Fibroblast of the conjunctiva (primary cell): ENCODE measurements at regions not wholly inside any gene's neighbourhood (a gene's known extent, or its start where the extent isn't known, plus 50 kb on each side); places are given as distances from the start of the nearest gene placed in this dataset.
"Not testable (repeated sequence)": the region's sequence is repeated elsewhere in the genome, so short reads cannot be mapped to it uniquely, and the experiment has no call there.

Source experiments
- DNase-seq: peaks from one replicate; pipeline ENCODE4 v3.0.0-alpha.2; 2010; ENCODE audit warnings: low read depth

GRCh38 chr15:55126111-55126510, 70.6 kb downstream of the RSL24D1 start:
- DNase-seq, result no peak

DNA sequence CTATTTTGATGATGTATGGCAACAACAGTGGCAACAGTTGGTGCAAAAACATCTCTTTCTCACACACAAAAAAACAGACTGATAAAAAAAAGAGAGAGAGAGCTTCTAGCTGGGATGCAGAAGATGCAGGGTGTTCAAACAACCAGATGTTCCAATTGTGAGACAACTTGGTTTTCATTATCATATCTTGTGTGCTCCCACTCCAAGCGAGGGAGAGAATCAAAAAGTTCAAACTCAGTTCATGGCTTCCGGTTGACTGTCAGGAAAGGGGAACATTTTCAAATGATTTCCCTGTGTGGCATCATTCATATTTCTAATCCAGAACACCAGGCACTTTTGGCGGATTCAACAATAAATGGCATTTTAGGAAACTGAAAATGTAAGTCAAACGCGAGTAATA, 72.1 kb downstream of the RSL24D1 start:
- no peak for DNase-seq

DNA sequence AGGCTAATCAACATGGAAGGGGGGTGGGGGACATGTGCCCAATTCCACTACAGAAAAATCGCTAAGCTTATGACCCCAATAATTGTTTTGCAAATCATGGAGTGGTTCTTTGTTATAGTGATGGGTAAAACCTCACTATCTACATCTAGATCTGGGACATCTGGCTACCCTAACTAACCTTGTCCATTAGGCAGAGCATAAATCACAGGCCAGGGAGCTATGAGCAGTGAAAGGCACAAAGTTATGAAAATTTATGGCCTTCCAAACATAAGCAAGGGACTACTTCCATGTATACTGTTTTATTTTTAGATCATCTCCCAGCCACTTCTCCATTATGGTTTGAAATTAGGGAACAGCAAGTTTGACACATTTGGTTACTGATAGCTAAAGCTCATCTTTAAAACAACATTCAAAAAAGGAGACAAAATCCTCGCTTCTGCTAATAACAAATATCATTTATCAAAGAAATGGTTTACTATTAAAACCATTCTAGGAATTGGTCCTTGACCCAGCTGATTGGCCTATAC, 78.3 kb downstream of the RSL24D1 start:
- DNase-seq, result no peak

DNA sequence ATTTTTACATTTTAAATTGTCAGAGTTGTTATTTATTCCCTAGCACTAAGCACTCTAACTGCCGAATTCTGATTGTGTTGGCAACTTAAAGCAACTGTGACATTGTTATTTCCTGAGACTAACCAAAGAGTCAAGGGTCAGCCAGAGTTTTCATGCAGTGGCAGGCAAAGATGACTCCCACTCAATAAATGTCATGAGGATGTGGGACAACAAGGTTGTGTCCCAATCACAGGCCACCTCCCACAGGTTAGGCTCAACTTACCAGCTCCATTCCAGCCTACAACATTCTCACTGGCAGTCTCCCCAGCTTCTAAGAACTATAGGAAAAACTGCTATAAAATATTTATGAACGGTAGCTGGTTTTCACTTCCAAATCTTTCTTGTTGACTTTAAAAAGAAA, 80.1 kb downstream of the RSL24D1 start:
- no peak for DNase-seq

DNA sequence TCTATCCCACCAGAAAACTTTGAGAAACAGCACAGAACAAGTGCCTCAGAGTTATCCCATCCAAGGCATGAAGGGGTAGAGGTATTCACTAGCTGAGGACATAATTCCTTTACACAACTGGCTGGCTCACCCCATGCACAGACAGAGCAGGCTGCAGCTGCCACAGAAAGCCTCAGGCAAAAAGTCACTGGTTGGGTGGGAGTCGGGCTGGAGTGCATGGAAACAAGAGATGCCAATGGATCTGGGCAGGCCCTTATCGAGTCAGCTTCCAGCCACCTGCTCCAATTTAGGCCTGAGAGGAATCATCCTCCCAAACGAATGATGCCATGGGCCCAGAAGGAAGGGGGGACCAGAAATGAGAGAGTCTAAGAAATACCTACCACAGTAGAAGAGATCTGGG, 83.0 kb downstream of the RSL24D1 start:
- no peak for DNase-seq

- no peak for DNase-seq
These were observed 84.0 kb downstream of the RSL24D1 start for GRCh38 chr15:55112706-55113105.

DNA sequence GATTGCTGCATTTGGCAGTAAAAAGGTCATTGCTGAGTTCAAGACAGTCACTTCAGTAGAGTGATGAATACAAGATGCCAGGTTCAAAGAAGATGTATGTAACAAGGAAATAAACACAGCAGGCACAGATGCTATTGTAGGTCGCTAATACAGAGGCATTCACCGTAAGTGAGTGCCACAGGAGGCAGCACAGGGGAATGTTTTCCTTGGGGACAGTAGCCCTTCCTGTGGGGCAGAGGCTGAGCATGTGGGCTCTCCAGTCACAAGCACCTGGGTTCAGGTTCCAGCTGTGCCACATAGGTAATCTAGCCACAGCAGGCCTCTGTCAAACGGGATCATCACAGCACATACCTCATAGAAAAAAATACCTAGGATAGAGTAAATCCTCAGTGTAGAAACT, 86.3 kb downstream of the RSL24D1 start:
- no peak for DNase-seq

- peak; percentile 18 for DNase-seq
These were observed 87.8 kb downstream of the RSL24D1 start for GRCh38 chr15:55108858-55109518.

DNA sequence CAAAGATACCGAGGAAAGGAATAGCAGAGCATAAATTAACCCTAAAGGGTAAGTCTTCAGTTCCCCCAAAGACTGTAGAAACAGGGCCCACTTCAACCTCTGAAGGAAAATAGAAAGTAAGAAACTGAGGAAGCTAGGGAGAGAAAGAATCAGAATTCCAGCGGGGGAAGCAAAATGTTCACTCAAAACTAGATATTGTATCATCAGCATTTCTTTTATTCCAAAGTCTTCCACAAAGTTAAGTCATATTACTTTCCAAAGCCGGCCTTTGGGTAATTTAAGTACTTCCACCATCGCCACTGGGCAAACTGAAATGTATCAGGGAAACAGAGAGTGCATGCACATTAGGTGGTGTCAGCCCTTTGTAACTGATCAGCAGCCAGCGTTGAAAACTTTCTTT, 88.3 kb downstream of the RSL24D1 start:
- DNase-seq, result no peak

DNA sequence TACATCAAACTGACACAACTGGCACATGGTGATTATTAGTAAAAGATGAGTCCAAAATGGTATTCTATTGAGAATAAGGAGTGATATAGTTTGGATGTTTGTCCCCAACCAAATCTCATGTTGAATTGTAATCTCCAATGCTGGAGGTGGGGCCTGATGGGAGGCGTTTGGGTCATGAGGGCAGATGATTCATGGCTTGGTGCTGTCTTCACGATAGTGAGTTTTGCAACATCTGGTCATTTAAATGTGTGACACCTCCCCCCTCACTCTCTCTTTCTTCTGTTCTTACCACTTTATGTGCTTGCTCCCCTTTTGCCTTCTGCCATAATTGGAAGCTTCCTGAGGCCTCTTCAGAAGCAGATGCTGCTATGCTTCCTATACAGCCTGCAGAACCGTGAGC, 90.6 kb downstream of the RSL24D1 start:
- DNase-seq, result no peak

- DNase-seq, result no peak
These were observed 102.6 kb downstream of the RSL24D1 start for GRCh38 chr15:55094136-55094535.

DNA sequence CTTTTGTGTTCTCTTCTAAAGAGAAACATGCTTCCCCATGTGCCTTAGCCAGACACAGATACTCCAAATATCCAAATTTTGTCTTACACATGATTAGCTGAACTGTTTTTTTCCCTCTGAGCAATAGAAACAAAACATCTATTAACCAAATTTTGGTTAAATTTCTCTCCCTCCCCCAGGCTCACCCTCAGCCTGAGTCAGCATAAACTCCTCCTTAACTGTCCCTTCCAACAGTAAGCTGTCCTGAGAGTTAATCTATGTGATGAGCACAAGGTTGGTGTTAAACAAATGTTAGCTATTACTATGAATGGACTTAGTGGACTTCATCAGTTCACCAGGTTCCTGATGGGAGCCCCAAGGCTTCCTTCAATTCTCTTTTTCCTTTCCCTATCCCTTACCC, 108.5 kb downstream of the RSL24D1 start:
- no peak for DNase-seq

- DNase-seq, result no peak
These were observed 112.1 kb downstream of the RSL24D1 start for GRCh38 chr15:55084673-55085072.

GRCh38 chr15:55084216-55084615, 112.5 kb downstream of the RSL24D1 start:
- DNase-seq, result no peak

- DNase-seq, result not testable (repeated sequence)
These were observed 119.7 kb downstream of the RSL24D1 start for GRCh38 chr15:55077052-55077451.

DNA sequence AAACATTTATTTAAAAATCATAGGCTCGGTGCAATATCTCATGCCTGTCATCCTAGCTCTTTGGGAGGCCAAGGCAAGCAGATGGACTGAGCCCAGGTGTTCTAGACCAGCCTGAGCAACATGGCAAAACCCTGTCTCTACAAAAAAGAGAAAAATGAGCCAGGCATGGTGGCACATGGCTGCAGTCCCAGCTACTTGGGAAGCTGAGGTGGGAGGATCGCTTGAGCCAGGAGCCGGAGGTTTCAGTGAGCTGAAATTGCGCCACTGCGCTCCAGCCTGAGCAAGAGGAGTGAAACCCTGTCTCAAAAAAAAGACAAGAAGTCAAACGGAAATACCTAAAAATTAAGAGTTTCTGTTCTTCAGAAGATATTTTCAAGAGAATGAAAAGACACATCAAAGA, 122.3 kb downstream of the RSL24D1 start:
- DNase-seq, result no peak

DNA sequence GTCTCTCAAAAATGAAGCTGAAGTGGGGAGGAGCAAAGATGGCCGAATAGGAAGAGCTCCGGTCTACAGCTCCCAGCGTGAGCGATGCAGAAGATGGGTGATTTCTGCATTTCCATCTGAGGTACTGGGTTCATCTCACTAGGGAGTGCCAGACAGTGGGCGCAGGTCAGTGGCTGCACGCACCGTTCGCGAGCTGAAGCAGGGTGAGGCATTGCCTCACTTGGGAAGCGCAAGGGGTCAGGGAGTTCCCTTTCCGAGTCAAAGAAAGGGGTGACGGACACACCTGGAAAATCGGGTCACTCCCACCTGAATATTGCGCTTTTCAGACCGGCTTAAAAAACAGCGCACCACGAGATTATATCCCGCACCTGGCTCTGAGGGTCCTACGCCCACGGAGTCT, 132.8 kb downstream of the RSL24D1 start:
- DNase-seq, result not testable (repeated sequence)

- no peak for DNase-seq
These were observed 135.9 kb downstream of the RSL24D1 start for GRCh38 chr15:55060836-55061235.

GRCh38 chr15:55056500-55056899, 140.2 kb downstream of the RSL24D1 start:
- DNase-seq, result no peak

- DNase-seq, result no peak
These were observed 152.6 kb downstream of the RSL24D1 start for GRCh38 chr15:55044162-55044561.

GRCh38 chr15:55037071-55037470, 159.7 kb downstream of the RSL24D1 start:
- DNase-seq, result no peak

DNA sequence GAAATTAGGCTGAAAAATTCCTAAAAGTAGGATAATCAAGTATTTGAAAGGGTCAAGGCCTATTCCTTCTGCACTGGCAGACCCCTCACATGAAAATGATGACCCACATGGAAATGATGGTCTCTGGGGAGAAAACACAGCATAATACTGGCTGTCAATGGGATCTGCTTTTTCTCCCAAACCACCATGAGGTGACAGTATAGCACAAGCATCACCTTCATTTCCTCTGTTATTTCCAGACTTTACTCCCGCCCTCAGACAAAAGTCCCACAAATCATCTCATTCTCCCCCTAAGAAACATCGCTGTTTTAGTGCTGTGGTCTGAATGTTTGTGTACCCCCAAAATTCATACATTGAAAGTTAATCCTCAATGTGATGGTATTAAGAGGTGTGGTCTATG, 161.0 kb downstream of the RSL24D1 start:
- no peak for DNase-seq

DNA sequence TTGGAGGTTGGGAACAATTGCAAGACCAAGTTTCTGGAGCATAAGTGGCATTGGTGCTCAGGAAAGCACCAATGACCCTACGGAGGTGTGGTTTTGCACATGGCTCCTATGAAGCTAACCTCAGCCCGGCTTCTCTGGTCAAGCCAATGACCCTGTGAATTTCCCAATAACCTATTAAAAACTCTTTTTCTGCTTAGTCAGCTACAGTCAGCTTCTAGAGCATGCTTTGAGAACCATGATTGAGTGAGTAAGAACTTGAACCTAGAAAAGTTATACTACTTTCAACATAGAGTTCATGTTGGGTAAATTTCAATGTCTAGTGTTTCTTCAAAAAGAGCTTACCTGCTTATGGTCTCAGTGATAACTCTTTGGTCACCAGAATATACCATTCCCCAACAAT, 163.2 kb downstream of the RSL24D1 start:
- DNase-seq, result no peak

GRCh38 chr15:55031727-55032126, 165.0 kb downstream of the RSL24D1 start:
- DNase-seq, result no peak
